ENCODE measurements at regions not wholly inside any gene's neighbourhood (a gene's known extent, or its start where the extent isn't known, plus 50 kb on each side); places are given as distances from the start of the nearest gene placed in this dataset.

DNA sequence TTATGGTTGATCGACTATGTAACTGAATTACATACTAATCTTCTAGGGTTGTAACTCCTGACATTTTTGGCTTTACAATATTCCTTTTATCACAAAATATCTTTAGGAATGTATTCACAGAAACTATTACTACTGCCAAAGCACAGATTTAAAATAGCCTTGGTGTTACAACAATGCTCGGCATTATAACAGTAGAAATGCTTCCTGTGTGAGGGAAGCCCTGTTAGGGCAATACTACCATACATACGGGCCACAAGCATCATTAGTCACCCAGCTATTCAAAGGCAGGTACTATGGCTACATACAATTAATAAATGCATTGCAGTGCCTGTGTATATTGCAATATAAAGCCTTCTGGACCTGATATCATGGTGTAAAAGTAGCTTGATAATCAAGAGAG lies 517.8 kb downstream of the C12orf50 start:
- TF ChIP-seq, protein P1, sequence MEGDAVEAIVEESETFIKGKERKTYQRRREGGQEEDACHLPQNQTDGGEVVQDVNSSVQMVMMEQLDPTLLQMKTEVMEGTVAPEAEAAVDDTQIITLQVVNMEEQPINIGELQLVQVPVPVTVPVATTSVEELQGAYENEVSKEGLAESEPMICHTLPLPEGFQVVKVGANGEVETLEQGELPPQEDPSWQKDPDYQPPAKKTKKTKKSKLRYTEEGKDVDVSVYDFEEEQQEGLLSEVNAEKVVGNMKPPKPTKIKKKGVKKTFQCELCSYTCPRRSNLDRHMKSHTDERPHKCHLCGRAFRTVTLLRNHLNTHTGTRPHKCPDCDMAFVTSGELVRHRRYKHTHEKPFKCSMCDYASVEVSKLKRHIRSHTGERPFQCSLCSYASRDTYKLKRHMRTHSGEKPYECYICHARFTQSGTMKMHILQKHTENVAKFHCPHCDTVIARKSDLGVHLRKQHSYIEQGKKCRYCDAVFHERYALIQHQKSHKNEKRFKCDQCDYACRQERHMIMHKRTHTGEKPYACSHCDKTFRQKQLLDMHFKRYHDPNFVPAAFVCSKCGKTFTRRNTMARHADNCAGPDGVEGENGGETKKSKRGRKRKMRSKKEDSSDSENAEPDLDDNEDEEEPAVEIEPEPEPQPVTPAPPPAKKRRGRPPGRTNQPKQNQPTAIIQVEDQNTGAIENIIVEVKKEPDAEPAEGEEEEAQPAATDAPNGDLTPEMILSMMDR (IDR thresholded peaks at IDR 0.05): no peak
- no peak for TF ChIP-seq POLR2A (IDR thresholded peaks at IDR 0.05)
